Cerebellar nuclear complex (tissue), 1 donor: ENCODE measurements at regions not wholly inside any gene's neighbourhood (a gene's known extent, or its start where the extent isn't known, plus 50 kb on each side); places are given as distances from the start of the nearest gene placed in this dataset.

ENCODE experiments used
- DNase-seq, 2 experiments: peaks; one replicate each; lab custom pipeline; 2025; lab: John Stamatoyannopoulos, UW

DNA sequence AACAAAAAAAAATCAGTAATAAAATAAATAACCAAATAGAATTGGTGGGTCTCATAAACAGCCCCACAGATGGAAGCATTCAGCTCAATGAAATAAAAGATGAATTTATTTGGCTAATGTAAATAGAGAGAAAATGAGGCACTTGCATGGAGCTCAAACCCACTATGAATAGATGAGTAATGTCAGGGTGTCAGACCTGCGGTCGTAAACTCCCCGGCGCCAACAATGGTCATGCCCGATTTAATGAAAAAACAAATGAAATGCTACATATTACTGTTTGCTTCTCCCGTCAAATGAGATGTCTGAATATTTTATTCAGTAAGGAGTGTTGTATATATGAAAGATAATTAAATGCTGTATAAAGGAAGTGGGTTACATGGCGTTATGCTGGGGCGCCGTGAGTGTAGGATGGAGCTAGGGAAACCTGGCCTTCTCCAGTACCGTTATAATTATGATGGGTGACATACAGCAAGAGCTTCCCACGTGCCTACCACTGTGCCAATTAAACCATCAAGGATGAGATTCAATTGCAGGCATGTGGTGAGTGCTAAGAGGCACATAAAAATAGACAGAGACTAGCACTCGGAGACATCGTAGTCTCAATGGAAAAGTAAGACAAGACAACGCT is 648.1 kb downstream of the BCL11B start:
- DNase-seq: no peak

- no peak for DNase-seq
Observed at GRCh38 chr14:98633380-98633779, 638.6 kb downstream of the BCL11B start.

DNA sequence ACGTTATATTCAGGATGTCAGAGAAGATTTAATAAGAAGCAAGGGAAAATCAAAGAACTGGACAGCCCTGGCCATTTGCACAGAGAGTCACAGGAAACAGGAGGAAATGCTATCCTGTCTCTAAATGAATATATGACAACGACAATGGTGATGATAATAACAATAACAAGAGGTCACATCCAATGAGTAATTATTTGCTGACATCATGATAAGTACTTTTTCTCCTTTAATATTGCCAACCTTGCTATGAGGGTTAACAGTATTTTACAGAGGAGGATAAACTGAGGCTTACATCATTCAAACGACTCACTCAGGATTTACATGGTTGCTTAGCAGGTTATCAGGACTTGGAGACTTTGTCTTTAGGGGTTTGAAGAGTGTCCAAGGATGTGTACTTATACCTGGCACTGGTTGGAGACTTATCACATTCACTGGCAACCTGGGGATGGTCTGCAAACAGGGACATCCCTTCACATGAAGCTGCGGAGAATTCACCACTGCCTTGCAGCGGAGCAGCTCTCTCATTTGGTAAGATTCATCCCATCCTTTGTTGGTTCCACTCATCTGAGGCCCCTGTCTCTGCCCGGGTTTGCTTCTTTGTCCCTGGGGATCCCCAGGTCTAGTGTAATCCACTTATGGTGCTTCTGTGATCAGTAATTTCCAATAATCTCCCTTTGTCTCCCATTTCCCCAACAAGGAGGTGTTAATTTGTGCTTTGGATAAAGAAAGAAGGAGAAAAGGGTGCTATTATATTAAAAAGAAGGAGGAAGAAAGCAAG is 637.8 kb downstream of the BCL11B start:
- no peak for DNase-seq

- DNase-seq: no peak
Observed at GRCh38 chr14:98638366-98638765, 633.6 kb downstream of the BCL11B start.

- no peak for DNase-seq
Observed at GRCh38 chr14:98647754-98648153, 624.2 kb downstream of the BCL11B start.

GRCh38 chr14:98651037-98651436 is 621.0 kb downstream of the BCL11B start:
- DNase-seq: no peak

GRCh38 chr14:98665007-98665406 is 607.0 kb downstream of the BCL11B start:
- DNase-seq: no peak

DNA sequence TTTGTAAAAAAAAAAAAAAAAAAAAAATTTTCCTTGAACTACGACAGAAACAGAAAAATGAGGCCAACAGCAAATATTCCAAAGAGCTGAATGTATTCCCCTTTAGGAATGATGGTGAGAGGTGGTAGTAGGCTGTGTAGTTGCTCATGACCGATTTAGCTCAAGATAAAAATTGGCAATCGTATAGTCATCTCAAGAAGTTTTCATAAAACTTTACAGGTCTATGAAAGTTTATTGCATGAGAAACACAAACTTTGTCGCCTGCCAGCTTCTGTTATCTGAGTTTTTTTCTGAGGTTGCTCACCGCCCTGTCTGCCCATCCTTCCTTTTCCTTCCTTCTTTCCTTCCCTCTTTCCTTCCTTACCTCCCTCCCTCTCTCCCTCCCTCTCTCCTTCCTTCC is 605.5 kb downstream of the BCL11B start:
- no peak for DNase-seq

DNA sequence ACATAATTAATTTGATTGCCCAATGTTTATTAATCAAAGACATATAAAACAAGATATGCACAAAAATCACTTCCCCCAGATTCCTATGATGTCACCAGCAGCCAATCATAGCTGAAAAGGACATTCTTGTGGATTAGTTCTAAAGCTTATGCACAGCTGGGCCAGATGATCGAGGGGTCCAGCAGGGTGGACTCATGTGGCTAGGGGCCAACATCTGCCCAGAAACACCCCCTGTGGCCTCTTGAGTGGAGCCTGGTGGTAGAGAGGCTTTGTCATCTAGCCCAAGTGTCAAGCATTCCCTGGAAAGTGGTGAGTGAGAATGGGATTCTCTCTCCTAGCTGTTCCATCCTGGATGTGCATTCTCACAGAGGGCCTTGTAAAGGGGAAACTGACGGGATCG is 590.0 kb downstream of the BCL11B start:
- DNase-seq: no peak

- no peak for DNase-seq
Observed at GRCh38 chr14:98682726-98683125, 589.3 kb downstream of the BCL11B start.

- no peak for DNase-seq
Observed at GRCh38 chr14:98684468-98684867, 587.5 kb downstream of the BCL11B start.

GRCh38 chr14:98685725-98686124 is 586.3 kb downstream of the BCL11B start:
- peak in 1 of 2 experiments; percentile 27 for DNase-seq

- DNase-seq: no peak
Observed at GRCh38 chr14:98688446-98688845, 583.6 kb downstream of the BCL11B start.

DNA sequence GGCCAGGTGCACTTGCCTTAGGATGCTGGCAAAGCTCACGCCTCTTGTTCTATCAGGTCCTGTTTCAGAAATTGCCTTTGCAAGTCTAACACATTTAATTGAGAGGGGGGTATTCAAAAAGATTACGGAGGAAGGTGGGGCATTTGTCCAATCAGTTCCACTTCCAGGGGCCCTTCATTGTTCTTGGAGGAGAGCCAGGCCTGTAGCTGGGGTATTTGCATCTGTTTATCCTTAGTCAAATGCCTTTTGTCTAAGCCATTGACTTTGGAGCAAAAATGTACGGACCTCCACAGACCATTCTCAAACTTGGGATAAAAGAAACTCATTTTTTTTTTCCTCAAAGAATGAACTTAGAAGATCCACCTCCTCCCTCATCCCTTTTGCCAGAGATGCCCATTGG is 582.0 kb downstream of the BCL11B start:
- no peak for DNase-seq

DNA sequence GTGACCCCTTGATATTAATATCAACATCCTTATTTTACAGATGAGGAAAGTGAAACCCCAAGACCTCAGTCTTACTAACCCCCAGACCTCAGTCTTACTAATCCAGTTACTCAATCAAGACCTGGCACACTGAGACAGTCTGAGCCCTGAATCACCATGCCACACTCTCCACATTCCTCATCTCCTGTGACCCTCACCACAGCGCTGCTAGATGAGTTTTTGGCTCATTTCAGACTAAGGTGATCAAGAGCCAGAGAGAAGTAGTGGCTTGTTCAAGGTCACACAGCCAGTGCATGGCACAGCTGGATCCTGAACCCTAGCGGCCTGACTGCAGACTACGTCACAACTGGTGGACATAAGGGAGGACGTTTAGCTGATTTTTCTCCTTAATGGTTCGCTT is 579.2 kb downstream of the BCL11B start:
- DNase-seq: no peak

DNA sequence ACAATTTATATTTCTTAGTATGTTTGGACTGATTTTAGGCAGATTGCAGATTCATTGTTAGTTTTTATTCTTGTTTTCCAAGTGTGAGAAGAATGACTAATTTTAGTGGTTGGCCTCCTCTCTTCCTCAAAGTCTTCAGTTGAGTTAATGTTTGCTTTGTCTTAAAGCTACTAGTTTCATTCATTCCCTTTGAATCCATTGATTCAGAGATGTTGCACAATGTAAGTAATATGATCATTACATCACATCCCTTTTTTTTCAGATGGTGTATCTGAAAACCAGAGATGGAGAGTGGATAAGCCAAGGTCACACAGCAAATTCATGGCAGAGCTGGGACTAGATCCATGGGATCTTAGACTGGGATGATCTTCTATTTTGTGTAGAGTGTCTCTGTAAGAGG is 577.5 kb downstream of the BCL11B start:
- DNase-seq: no peak

- DNase-seq: no peak
Observed at GRCh38 chr14:98695809-98696208, 576.2 kb downstream of the BCL11B start.

- no peak for DNase-seq
Observed at GRCh38 chr14:98698341-98698740, 573.7 kb downstream of the BCL11B start.

GRCh38 chr14:98700748-98701147 is 571.2 kb downstream of the BCL11B start:
- no peak for DNase-seq

DNA sequence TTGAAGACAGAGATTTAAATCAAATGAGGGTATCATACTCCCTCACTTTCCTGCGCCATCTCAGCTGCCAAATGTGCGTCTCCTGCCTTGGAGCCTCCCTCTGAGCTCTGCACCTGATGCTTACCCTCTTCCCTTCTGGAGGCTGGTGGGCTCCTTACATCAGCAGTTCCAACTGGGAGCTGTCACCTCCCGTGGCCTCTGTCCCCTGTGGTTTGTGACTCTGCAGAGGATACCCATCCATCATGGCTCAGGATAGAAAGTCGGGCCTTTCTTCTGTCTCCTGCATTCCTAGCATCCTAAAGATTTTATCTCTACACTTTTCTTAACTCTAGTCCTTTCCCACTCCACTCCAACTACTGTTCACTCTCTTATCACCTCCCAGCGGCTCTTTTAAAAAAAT is 570.6 kb downstream of the BCL11B start:
- no peak for DNase-seq

- no peak for DNase-seq
Observed at GRCh38 chr14:98704441-98704840, 567.6 kb downstream of the BCL11B start.

GRCh38 chr14:98705871-98706300 is 566.1 kb downstream of the BCL11B start:
- no peak for DNase-seq

GRCh38 chr14:98707522-98707921 is 564.5 kb downstream of the BCL11B start:
- no peak for DNase-seq

DNA sequence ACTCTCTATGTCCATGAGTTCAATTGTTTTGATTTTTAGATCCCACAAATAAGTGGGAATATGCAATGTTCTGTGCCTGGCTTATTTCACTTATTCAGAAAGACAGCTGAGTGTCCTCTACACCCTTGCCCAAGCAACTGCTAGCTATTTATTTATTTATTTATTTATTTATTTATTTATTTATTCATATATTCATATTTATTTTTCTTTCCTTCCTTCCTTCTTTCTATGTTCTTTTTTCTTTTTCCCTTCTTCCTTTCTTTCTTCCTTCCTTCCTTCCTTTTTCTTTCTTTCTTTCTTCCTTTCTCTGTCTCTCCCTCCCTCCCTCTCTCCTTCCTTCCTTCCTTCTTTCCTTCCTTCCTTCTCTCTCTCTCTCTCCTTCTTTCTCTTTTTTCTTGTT is 563.4 kb downstream of the BCL11B start:
- DNase-seq: no peak
